PFSK-1 (cell line): ENCODE measurements at regions not wholly inside any gene's neighbourhood (a gene's known extent, or its start where the extent isn't known, plus 50 kb on each side); places are given as distances from the start of the nearest gene placed in this dataset.

Experiments
- FOXP2 ChIP-seq: optimal IDR thresholded peaks from 2 replicates; pipeline ENCODE3; 2011; ENCODE audit warnings: borderline replicate concordance, control low read depth, inconsistent platforms; ENCODE audit not compliant: insufficient read depth; ENCODE audit errors: extremely low read length, extremely low read depth
- POLR2AphosphoS5 ChIP-seq: IDR thresholded peaks from 2 replicates; pipeline ENCODE4 v1.6.1; 2012; ENCODE audit warnings: low read depth, mild to moderate bottlenecking, control low read depth, low read length, moderate library complexity
- REST ChIP-seq, 2 experiments: IDR thresholded peaks; 2 replicates each; pipeline versions ENCODE4 v1.6.1 to v1.8.0; 2011 to 2012; ENCODE audit warnings: low read depth in 2 of 2, low read length in 2 of 2, control low read depth in 1 of 2, inconsistent platforms in 1 of 2, mild to moderate bottlenecking in 1 of 2, moderate library complexity in 1 of 2; ENCODE audit not compliant: insufficient read depth in 1 of 2
- SIN3A ChIP-seq: IDR thresholded peaks from 2 replicates; pipeline ENCODE4 v1.6.1; 2012; ENCODE audit warnings: mild to moderate bottlenecking, low read length, moderate library complexity, borderline replicate concordance; ENCODE audit not compliant: insufficient read depth
- TAF1 ChIP-seq: IDR thresholded peaks from 2 replicates; pipeline ENCODE4 v1.6.1; 2012; ENCODE audit warnings: low read length, control low read depth, borderline replicate concordance; ENCODE audit not compliant: insufficient read depth

GRCh38 chr21:27070861-27071670 is 104.2 kb upstream of the ADAMTS5 start:
- no peak for TF ChIP-seq FOXP2
- TF ChIP-seq REST (IDR thresholded peaks at IDR 0.05; ENCODE audit: insufficient read depth in 1 of 2, low read depth in 2 of 2, low read length in 2 of 2), result no peak
- no peak for TF ChIP-seq POLR2AphosphoS5
- TF ChIP-seq TAF1, result no peak
- TF ChIP-seq SIN3A, result no peak

- TF ChIP-seq POLR2AphosphoS5, result no peak
- TF ChIP-seq FOXP2, result no peak
- no peak for TF ChIP-seq TAF1
- TF ChIP-seq REST (IDR thresholded peaks at IDR 0.05; ENCODE audit: insufficient read depth in 1 of 2, low read depth in 2 of 2, low read length in 2 of 2), result no peak
- no peak for TF ChIP-seq SIN3A
Observed at GRCh38 chr21:27068811-27069210, 101.9 kb upstream of the ADAMTS5 start.

- no peak for TF ChIP-seq REST (IDR thresholded peaks at IDR 0.05; ENCODE audit: insufficient read depth in 1 of 2, low read depth in 2 of 2, low read length in 2 of 2)
- TF ChIP-seq POLR2AphosphoS5, result no peak
- TF ChIP-seq TAF1, result no peak
- no peak for TF ChIP-seq SIN3A
- no peak for TF ChIP-seq FOXP2
Observed at GRCh38 chr21:27067226-27067625, 100.3 kb upstream of the ADAMTS5 start.

- no peak for TF ChIP-seq SIN3A
- no peak for TF ChIP-seq REST (IDR thresholded peaks at IDR 0.05; ENCODE audit: insufficient read depth in 1 of 2, low read depth in 2 of 2, low read length in 2 of 2)
- TF ChIP-seq TAF1, result no peak
- no peak for TF ChIP-seq POLR2AphosphoS5
- no peak for TF ChIP-seq FOXP2
Observed at GRCh38 chr21:27062443-27062842, 95.6 kb upstream of the ADAMTS5 start.
